GM21515 (cell line): ENCODE measurements at regions not wholly inside any gene's neighbourhood (a gene's known extent, or its start where the extent isn't known, plus 50 kb on each side); places are given as distances from the start of the nearest gene placed in this dataset.
A peak's percentile ranks its signal among the peaks of the same experiment; 100 is the strongest.

Experiments used
- ATAC-seq: cut with Tn5 transposase; IDR thresholded peaks from one replicate; pipeline ENCODE4 v1.9.1; 2021; ENCODE audit not compliant: unreplicated experiment

DNA sequence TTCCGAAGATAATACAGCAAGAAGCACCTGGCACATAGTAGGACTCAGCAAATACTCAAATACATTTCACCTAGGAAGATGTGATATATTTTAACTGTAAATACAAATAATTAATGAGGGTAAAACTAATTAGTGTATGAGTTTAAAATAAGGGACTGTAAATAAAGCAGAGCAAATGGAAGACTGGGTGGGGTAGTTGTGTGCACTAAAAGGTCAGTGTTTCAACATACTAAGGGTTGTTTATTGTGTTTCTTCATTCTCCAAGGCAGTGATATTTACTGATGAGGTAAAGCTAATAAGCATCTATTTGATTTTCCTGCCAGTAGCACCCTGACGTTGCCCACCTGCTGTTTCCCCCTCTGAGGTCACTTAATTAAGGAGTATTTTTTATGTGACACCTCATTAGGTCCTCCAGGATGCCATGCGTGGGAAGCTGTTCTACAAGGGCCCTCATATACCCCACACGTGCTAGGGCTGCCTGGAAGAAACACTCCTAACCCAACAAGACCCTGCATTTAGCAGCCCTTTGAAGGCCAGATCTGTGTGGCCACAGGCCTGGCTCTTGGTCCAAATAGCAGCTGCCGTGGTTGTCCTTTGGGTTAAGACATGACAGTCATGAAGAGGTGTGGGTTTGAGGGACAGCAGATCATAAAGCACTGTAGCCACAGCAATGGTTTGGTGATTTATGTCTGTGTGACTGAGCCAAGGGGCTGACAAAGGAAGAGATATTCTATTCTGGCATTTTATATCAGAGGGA, 97.5 kb upstream of the RPS23 start:
- ATAC-seq = no peak

GRCh38 chr5:82374637-82375036, 96.5 kb upstream of the RPS23 start:
- no peak for ATAC-seq

DNA sequence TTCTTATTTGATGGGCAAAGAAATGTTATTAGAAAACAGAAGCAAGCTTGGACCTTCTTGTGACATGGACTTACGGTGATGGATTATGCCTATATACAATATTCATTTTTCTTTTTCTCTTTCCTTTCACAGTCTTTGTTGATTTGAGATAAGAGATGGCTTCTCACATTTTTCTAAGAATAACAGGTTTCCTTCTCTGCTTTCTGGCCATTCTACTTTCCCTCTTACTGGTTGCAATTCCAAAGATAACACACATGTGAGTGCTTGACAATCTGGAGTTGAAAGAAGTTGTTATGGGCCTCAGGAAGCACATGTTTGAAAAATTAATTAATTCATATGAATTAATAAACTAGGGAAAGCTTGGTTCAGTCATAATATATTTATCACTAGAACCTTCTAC, 89.8 kb upstream of the RPS23 start:
- ATAC-seq = no peak

- ATAC-seq = no peak
Measured at GRCh38 chr5:82365744-82366228, 87.6 kb upstream of the RPS23 start.

- no peak for ATAC-seq
Measured at GRCh38 chr5:82365026-82365425, 86.9 kb upstream of the RPS23 start.

DNA sequence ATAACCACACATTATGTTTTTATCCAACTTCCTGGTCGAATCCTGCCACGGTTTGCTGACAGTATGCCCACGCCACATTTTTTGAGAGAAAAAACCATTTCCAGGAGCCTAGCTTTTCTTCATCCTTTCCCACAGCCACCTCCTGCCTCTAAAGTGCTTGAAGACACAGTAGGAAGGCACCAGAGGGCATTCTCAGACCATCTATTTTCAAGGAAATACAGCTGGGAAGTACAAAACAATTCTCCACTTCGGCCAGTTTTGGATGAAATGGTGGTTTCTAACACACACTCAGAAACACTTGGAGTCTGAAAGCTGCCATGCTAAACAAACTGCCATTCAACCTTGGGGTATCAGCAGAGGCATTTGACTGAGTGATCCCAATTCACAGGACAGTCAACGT, 86.3 kb upstream of the RPS23 start:
- no peak for ATAC-seq

DNA sequence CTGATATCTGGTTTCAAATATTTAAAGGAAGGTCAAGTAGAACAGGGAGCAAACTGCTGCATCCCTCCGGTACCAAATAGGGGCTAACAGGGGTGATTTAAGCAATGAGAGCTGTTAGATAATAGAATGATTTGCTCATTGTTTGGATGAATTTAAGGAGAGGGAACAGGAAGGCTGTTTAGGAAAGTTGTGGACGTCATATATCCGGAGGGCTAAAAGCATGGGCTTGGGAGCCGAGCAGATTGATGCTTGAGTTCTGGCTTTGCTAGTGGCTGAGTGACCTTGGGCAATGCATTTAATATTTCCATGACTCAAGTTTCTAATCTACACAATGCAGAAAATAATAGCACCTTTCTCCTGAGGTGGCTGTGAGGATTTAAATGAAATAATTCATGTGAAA, 85.4 kb upstream of the RPS23 start:
- ATAC-seq = no peak

- ATAC-seq = no peak
Measured at GRCh38 chr5:82362636-82363035, 84.5 kb upstream of the RPS23 start.

DNA sequence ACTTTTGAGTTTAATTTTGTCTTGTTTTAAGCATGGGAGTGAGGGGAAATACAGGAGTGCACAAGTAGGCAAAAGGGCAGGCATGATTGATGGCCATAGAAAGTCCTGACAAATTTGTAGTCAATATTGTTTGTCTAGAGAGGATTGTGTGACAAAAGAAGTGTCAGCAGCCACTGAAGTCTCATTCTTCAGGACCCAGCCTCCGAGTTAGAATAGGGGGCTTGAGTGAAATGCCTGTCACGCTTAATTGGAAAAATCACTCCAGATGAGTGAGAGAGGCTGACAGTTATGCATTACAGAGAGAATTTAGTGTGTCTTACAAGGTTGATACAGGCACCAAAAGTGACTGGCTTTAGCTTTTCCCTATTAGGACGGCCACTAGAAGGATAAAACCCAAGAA, 81.9 kb upstream of the RPS23 start:
- no peak for ATAC-seq

DNA sequence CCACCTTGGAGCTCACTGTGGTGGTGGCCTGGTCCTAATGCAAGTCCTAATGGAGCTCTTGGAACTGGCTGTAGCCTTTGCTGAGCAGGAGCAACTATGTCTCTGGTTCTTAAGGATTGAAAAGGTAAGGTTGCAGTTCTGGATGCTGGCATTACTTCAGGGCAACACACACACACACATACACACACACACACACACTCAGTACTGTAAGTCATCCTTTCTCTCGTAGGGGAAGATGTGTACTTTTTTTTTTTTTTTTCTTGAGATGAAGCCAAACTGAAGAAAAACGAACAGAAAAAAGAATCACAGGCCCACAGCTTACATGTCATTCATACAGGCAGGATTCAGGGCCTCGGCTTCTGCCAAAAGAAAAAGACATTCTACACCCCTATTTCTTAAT, 81.1 kb upstream of the RPS23 start:
- ATAC-seq = no peak

DNA sequence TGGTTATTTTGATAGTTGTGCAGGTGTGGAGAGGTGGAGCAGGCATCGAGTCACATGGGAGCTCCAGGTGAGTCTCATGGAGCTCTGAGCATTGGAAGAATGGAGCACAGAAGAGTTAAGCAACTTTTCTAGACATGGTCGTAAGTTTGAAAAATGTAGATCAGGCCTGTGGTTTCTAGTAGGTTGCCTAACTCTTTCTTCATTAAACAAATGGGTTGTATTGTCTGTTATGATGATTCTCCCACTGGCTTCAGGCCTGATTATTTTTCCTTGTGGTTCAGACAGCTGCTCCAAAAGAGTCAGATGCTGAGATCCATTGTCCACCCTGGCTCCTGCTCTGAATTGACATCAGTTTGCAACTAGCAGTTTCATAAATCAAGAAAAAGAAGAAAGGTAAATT, 80.3 kb upstream of the RPS23 start:
- ATAC-seq = no peak

GRCh38 chr5:82356808-82357671, 78.9 kb upstream of the RPS23 start:
- no peak for ATAC-seq

- no peak for ATAC-seq
Measured at GRCh38 chr5:82356021-82356420, 77.9 kb upstream of the RPS23 start.

DNA sequence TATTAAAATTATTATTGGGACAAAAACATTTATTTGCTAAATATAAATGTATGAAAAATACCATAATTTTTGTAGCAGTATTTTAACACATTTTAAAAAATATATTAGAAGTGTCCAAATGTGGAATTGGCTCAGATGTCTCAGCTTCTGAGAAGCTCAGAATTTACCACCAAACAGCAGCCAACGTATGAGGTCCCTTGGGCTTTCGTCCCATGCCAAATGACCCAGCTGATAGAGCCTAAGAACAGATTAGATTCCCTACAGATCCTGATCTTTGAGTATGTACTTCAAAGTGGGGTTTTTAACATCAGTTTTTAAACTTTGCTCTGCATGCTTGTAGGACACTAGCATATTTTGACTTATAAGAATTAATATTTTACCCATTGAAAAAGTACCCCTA, 77.3 kb upstream of the RPS23 start:
- ATAC-seq = no peak

GRCh38 chr5:82355053-82355452, 76.9 kb upstream of the RPS23 start:
- ATAC-seq = no peak

- ATAC-seq = no peak
Measured at GRCh38 chr5:82354543-82354942, 76.4 kb upstream of the RPS23 start.

GRCh38 chr5:82353522-82353921, 75.4 kb upstream of the RPS23 start:
- ATAC-seq = no peak

DNA sequence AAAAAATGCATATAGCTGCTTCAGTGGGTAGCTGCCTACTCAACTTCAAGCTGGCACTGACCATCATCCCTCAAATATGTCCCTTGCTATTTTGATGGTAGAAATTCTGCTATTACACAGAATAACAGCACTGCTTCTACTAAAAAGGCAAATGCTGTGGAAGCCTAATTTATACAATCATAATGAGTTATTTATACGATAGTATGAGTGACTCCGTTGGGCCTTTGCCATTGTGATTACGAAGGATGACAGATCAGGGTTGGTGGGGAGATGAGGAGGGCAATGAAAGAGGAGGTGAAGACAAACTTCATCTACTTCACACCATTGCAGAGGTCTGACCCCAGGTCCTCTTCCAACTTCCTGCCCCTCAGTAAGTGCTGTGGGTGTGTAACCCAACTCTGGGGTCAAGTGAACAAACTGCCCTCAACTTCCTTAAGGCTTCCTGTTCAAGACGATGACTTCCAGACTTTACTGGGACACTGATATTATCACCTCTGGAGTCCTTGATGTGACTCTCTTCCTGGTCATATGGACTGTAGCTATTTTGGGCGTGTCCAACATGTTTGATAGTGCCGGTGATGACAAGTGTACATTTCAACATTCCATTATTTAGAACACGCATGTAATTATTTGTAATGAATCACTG, 74.1 kb upstream of the RPS23 start:
- ATAC-seq = no peak

GRCh38 chr5:82351754-82352145, 73.6 kb upstream of the RPS23 start:
- peak; percentile 90 for ATAC-seq

DNA sequence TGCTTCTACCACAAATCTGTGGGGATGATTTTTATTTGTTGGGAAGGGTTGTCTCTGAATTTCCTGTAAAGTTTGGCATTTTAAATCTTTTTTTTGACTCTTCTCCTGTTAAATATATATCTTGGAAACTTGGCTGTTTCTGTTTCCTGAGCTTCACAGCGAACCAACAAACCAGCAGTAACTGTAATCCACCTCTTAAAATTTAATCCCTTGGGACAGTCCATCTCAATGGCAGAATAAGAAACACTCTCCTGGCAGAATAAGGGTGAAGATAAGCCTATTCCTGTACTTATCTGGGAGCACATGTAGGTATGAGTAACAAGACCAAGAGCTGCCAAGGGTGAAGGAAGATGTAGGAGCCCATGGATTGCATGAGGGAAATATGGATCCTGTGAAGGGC, 73.1 kb upstream of the RPS23 start:
- no peak for ATAC-seq

DNA sequence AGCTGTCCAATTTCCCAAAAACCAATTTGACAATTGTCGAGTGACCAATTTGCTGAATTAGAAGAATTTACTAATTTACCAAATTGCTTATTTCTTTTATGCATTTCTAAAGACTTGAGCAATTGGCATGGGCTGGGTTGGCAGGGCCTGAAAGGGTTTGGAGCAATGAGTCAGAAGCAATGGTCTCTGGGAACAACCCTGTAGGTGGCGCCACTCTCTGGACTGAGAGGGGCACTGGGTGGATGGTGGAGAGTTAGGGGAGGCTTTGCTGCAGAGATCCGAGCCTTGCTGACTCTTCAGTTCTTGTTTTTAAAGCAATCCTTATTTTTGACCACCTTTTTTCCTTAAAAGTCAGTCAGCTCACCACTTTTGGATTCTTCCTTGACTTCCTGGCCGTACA, 71.5 kb upstream of the RPS23 start:
- no peak for ATAC-seq
